VCaP (cell line): ENCODE measurements at regions not wholly inside any gene's neighbourhood (a gene's known extent, or its start where the extent isn't known, plus 50 kb on each side); places are given as distances from the start of the nearest gene placed in this dataset.

Source experiments
- H3K27ac ChIP-seq: fragments of 450-650 bp; 2 replicates; pipeline ENCODE4 v1.5.1; 2017
- TF ChIP-seq, protein P1 (sequence below): fragments of 450-650 bp; conservative IDR thresholded peaks from 2 replicates; pipeline ENCODE4 v1.5.1; 2017; ENCODE audit warnings: mild to moderate bottlenecking, moderate library complexity

DNA sequence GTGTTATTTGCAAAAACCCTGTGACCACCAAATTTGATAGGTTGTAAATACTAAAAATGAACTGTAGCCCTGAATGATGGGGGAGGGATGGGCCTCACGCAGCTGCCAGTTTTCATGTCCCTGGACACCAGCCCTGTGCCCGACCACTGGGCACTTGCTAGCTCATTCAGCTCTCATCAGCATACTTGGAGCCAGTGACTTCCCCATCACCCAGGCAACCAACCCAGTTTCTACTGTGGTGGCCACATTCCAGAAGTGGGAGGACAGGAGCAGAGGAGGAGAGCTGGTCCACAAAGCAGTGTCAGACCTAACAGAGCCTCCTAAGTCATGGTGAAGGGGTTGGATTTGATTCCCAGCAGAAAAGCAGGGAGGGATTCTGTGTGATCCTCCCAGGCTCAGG lies 128.2 kb downstream of the CPEB2 start:
- no peak overlapping the region for H3K27ac ChIP-seq
- TF ChIP-seq, protein P1, sequence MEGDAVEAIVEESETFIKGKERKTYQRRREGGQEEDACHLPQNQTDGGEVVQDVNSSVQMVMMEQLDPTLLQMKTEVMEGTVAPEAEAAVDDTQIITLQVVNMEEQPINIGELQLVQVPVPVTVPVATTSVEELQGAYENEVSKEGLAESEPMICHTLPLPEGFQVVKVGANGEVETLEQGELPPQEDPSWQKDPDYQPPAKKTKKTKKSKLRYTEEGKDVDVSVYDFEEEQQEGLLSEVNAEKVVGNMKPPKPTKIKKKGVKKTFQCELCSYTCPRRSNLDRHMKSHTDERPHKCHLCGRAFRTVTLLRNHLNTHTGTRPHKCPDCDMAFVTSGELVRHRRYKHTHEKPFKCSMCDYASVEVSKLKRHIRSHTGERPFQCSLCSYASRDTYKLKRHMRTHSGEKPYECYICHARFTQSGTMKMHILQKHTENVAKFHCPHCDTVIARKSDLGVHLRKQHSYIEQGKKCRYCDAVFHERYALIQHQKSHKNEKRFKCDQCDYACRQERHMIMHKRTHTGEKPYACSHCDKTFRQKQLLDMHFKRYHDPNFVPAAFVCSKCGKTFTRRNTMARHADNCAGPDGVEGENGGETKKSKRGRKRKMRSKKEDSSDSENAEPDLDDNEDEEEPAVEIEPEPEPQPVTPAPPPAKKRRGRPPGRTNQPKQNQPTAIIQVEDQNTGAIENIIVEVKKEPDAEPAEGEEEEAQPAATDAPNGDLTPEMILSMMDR = no peak

DNA sequence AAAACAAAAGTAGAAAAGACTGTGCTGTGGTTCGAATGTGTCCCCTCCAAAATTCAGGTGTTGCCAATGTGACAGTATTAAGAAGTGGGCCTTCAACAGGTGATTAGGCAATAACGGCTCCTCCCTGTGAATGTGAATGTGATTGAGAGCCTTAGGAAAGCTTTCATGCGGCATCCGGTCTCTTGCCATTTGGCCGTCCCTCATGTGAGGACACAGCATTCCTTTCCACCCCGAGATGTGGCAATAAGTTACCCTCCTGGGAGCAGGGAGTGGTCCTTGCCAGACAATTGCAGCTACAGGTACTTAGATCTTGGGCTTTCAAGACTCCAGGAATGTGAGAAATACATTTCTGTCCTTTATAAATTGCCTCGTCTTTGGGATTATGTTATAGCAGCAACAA lies 129.3 kb downstream of the CPEB2 start:
- H3K27ac ChIP-seq = no peak overlapping the region
- TF ChIP-seq, protein P1 = no peak

GRCh38 chr4:15132739-15133138 lies 130.5 kb downstream of the CPEB2 start:
- TF ChIP-seq, protein P1 = no peak
- H3K27ac ChIP-seq = no peak overlapping the region

DNA sequence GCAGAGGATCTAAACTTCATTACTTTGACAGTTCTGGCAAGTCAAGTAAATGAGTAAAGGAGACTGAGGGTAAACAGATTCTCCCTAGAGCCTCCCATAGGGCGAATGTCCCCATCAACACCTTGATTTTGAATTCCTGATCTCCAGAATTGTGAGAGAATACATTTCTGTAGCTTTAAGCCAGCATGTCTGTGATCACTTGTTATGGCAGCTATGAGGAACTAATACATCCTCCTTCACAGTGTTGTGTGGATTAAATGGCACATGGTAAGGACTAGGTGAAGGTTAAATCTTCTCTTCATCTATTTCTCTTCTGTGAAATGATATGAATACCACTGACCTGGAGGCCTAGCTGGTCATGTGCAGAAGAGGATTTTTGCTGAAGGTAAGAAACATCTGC lies 137.3 kb downstream of the CPEB2 start:
- TF ChIP-seq, protein P1 = no peak
- no peak overlapping the region for H3K27ac ChIP-seq

DNA sequence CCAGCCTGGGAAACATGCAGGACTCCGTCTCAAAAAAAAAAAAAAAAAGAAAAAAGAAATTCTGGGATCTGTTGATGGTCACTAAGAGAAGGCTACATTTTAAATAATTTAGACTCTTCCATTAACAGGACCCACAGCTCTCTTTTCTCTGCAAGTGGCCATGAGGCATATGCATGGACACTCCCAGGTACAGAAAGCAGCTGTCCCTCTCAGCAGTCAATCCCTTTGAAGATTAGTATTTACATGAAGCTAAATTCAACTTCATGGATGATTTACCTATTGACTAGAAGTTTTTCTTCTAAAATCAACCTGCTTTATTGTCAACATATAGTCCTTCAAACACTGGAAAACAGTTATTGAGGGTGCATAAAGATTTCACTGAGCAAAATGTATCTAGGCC lies 139.9 kb downstream of the CPEB2 start:
- TF ChIP-seq, protein P1 = no peak
- H3K27ac ChIP-seq = no peak overlapping the region

DNA sequence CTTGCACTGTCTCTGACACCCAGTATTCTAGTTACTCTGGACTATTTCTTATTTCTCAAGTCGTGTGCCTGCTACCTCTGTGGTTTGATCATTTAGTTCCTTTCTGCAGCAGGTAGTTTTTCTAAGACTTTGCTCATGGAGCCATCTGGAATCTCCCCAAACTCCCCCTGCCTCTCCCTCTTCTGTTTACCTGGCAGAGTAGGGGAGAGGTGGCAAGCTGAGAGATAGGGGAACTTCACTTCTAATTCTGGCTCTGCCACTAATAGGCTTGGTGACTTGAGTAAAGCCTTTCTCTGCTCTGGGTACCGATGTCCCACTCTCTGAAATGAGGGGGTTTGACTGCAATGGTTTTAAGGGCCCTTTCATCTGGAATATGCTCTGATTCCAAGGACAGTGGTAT lies 141.3 kb downstream of the CPEB2 start:
- no peak overlapping the region for H3K27ac ChIP-seq
- TF ChIP-seq, protein P1 = no peak

DNA sequence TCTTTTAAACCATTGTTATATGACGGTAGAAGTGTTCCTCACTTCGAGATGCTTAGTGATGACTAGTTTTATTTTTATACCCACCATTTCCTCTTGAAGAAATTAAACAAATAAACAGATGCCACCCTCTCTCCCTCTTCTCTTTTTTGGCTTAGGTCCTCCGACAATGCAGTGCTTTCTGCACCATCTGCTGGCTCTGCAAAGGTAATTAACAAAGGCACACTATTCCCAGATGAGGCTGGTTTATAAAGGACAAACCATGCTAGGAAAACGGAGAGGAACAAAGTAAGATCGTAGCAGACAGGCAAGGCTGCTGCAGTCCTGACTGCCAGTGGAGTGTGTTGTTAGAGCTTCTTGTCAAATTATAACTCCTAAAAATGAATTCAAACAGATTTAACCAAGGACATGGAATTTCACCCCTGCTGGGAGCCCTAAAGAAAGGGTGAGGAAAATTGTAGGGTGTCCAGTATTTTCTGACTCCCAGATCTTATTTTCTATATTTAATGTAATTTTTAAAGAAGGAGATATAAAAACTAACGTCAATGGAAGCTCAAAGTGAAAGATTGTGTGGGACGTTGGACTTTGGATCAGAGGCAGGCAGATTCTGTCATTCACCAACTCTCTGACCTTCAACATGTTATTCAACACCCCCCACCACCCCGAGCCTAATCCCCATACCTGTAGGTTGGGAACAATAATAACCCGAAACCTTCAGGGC lies 142.1 kb downstream of the CPEB2 start:
- TF ChIP-seq, protein P1 = peak; percentile 57
- peak overlapping the region; percentile 67 for H3K27ac ChIP-seq
